HCT116 (cell line): ENCODE measurements at regions not wholly inside any gene's neighbourhood (a gene's known extent, or its start where the extent isn't known, plus 50 kb on each side); places are given as distances from the start of the nearest gene placed in this dataset.

ENCODE experiments used
- ATAC-seq: fragments of 200-7000 bp; cut with Tn5 transposase; 2 replicates; pipeline ENCODE4 v1.9.1; 2020; ENCODE audit warnings: mild to moderate bottlenecking, moderate library complexity
- BruUV-seq: library from RNA; stranded (reverse); fragments of 400-500 nt; replicated peaks from 2 replicates; lab custom pipeline; 2021; lab: Mats Ljungman, UMichigan
- CTCF ChIA-PET: fragments of 300-600 bp; sonication (Branson Sonifier 250); formaldehyde crosslinking; loops from one replicate; lab custom pipeline; 2021; ENCODE audit warnings: antibody characterized with exemption; lab: Charles Lee
- POLR2A ChIA-PET: fragments of 300-600, 350-600 bp; sonication (Branson Sonifier 250); formaldehyde crosslinking; loops from one replicate; lab custom pipeline; 2021; ENCODE audit warnings: antibody characterized with exemption; lab: Charles Lee
- RAD21 ChIA-PET, 2 experiments: fragments of 300-600 bp; sonication (Branson Sonifier 250); formaldehyde crosslinking; loops; one replicate each; lab custom pipeline; 2023; ENCODE audit warnings: low total read pairs in 2 of 2; ENCODE audit not compliant: uncharacterized antibody in 2 of 2, unreplicated experiment in 2 of 2, low non-redundant PET in 1 of 2; lab: Charles Lee
- DNase-seq: peaks from one replicate; pipeline ENCODE4 v3.0.0-alpha.2; 2010; ENCODE audit warnings: low read depth, low spot score
- H2AFZ ChIP-seq: fragments of 200-600 bp; shearing (Covaris generic), sonication (generic); 2 replicates; pipeline ENCODE4 v1.6.1; 2017; ENCODE audit warnings: low read depth, mixed run types, mixed read lengths, antibody characterized with exemption, low read length; ENCODE audit not compliant: poor library complexity, severe bottlenecking
- H3K27ac ChIP-seq: 2 replicates; pipeline ENCODE4 v1.5.1; 2012; ENCODE audit warnings: low read depth, low read length
- H3K27me3 ChIP-seq: fragments of 200-600 bp; sonication (generic); 2 replicates; pipeline ENCODE4 v1.6.1; 2016; ENCODE audit warnings: mixed run types, low read length, mixed read lengths; ENCODE audit not compliant: insufficient read depth
- H3K36me3 ChIP-seq, 2 experiments: fragments of 200-500 bp in 1 of 2; fragments of 200-600 bp in 1 of 2; sonication (Bioruptor generic) in 1 of 2; sonication (generic) in 1 of 2; 2 replicates each; pipeline versions ENCODE4 v1.5.1 to v1.6.1; 2014 to 2016; ENCODE audit warnings: low read length in 2 of 2, inconsistent platforms in 1 of 2, mixed read lengths in 1 of 2, mixed run types in 1 of 2; ENCODE audit not compliant: insufficient read depth in 2 of 2, control insufficient read depth in 1 of 2
- H3K4me1 ChIP-seq, 2 experiments: fragments of 200-600 bp in 1 of 2; sonication (generic) in 1 of 2; 2 replicates each; pipeline versions ENCODE4 v1.5.1 to v1.6.1; 2012 to 2017; ENCODE audit warnings: low read length in 2 of 2, inconsistent platforms in 1 of 2, mild to moderate bottlenecking in 1 of 2, mixed read lengths in 1 of 2, mixed run types in 1 of 2, moderate library complexity in 1 of 2; ENCODE audit not compliant: insufficient read depth in 2 of 2, control insufficient read depth in 1 of 2
- H3K4me2 ChIP-seq: fragments of 200-600 bp; sonication (generic); 2 replicates; pipeline ENCODE4 v1.6.1; 2017; ENCODE audit warnings: mixed run types, low read length, mixed read lengths
- H3K4me3 ChIP-seq, 2 experiments: fragments of 200-600 bp in 1 of 2; sonication (generic) in 1 of 2; replicated peaks in 1 of 2; 2 replicates each; pipeline ENCODE4 v1.5.1; 2011 to 2016; ENCODE audit warnings: low read length in 2 of 2, control low read depth in 1 of 2, low read depth in 1 of 2, mild to moderate bottlenecking in 1 of 2, mixed read lengths in 1 of 2, mixed run types in 1 of 2
- H3K79me2 ChIP-seq: fragments of 200-600 bp; sonication (generic); 2 replicates; pipeline ENCODE4 v1.6.1; 2017; ENCODE audit warnings: mild to moderate bottlenecking, mixed run types, low read length, moderate library complexity, mixed read lengths; ENCODE audit not compliant: insufficient read depth
- H3K9ac ChIP-seq: fragments of 200-600 bp; sonication (generic); 2 replicates; pipeline ENCODE4 v1.6.1; 2016; ENCODE audit warnings: low read length, mixed read lengths
- H3K9me2 ChIP-seq: fragments of 200-600 bp; sonication (generic), shearing (Covaris generic); 2 replicates; pipeline ENCODE4 v1.6.1; 2017; ENCODE audit warnings: mixed run types, mild to moderate bottlenecking, moderate library complexity; ENCODE audit not compliant: insufficient read depth
- H3K9me3 ChIP-seq, 2 experiments: fragments of 200-500 bp in 1 of 2; fragments of 200-600 bp in 1 of 2; sonication (Bioruptor generic) in 1 of 2; sonication (generic) in 1 of 2; 2 replicates each; pipeline ENCODE4 v1.6.1; 2014 to 2017; ENCODE audit warnings: low read length in 2 of 2, mixed read lengths in 2 of 2, inconsistent platforms in 1 of 2, low read depth in 1 of 2, mild to moderate bottlenecking in 1 of 2, mixed run types in 1 of 2, moderate library complexity in 1 of 2; ENCODE audit not compliant: control insufficient read depth in 1 of 2, insufficient read depth in 1 of 2
- H4K20me1 ChIP-seq: fragments of 200-600 bp; sonication (generic), shearing (Covaris generic); 2 replicates; pipeline ENCODE4 v1.6.1; 2017; ENCODE audit warnings: mixed run types, mild to moderate bottlenecking, moderate library complexity; ENCODE audit not compliant: insufficient read depth
- EGR1 ChIP-seq: IDR thresholded peaks from 2 replicates; pipeline ENCODE4 v1.6.1; 2012; ENCODE audit warnings: low read depth
- FOSL1 ChIP-seq: IDR thresholded peaks from 2 replicates; pipeline ENCODE4 v1.6.1; 2012; ENCODE audit warnings: low read depth
- SIN3A ChIP-seq: IDR thresholded peaks from 2 replicates; pipeline ENCODE4 v1.6.1; 2012; ENCODE audit warnings: low read depth
- SRF ChIP-seq: IDR thresholded peaks from 2 replicates; pipeline ENCODE4 v1.6.1; 2012; ENCODE audit warnings: low read depth
- ZNF274 ChIP-seq: fragments of 200-500 bp; sonication (Bioruptor generic); IDR thresholded peaks from 2 replicates; pipeline ENCODE4 v1.6.1; 2014; ENCODE audit warnings: mild to moderate bottlenecking, low read depth, low read length, inconsistent platforms
- intact Hi-C: fragments of 100-400 bp; cut with micrococcal nuclease; formaldehyde crosslinking; loops from 2 replicates; pipeline ENCODE4 v1.10.0; 2022
- TF ChIP-seq, protein P1 (sequence below): IDR thresholded peaks from 2 replicates; pipeline ENCODE4 v1.6.1; 2012; ENCODE audit warnings: low read depth
- TF ChIP-seq, protein P2 (sequence below): IDR thresholded peaks from 2 replicates; pipeline ENCODE4 v1.6.1; 2012

DNA sequence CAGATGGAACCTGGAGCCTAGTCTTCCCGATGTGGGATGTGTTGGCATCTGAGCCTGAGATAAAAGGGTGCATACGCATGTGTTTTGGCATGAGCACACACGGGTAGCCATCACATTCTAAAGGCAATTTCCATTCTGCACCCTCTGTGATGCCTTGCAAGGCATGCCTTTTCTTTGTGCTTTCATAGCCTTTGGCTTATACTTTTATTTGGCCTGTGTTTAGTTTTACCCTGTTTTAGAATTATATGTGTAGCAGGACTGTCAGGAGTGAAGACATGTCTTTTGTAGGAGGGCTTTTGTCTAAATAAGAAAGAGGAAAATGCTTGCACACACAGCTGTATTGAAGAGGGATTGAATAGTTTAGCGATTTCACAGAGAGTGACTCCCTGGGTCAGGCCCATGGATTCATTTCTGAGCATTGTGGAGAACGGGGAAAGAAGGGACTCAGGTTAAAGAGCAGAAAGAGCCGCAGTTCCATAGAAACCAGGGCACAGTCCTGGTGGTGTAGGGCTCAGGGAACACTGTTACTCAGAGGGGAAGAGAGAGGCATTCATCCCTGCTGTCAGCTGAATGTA, 530.2 kb downstream of the DHX35 start:
- Histone ChIP-seq H3K4me1 (no peaks in the 10 kb centered on the region), H3K4me3 (no peak overlapping the region), H3K36me3 (no peaks in the 10 kb centered on the region), H3K9me2 (no peaks in the 10 kb centered on the region), H3K4me2 (no peak overlapping the region), H2AFZ (no peak overlapping the region), H3K27ac (no peak overlapping the region), H3K27me3 (no peaks in the 10 kb centered on the region), H3K9me3 (peaks cover 0 to 4% of the 10 kb centered on the region in 2 experiments; a peak in 1 of 4 replicates), H3K79me2 (no peaks in the 10 kb centered on the region), H3K9ac (no peak overlapping the region), H4K20me1 (no peaks in the 10 kb centered on the region)
- RAD21 ChIA-PET, result no interaction called here
- no peak for ATAC-seq
- no peak for DNase-seq
- no TSS peak for BruUV-seq
- TF ChIP-seq EGR1 (no peak), SIN3A (no peak), SRF (no peak), ZNF274 (no peak), FOSL1 (no peak)
- TF ChIP-seq, protein P1, sequence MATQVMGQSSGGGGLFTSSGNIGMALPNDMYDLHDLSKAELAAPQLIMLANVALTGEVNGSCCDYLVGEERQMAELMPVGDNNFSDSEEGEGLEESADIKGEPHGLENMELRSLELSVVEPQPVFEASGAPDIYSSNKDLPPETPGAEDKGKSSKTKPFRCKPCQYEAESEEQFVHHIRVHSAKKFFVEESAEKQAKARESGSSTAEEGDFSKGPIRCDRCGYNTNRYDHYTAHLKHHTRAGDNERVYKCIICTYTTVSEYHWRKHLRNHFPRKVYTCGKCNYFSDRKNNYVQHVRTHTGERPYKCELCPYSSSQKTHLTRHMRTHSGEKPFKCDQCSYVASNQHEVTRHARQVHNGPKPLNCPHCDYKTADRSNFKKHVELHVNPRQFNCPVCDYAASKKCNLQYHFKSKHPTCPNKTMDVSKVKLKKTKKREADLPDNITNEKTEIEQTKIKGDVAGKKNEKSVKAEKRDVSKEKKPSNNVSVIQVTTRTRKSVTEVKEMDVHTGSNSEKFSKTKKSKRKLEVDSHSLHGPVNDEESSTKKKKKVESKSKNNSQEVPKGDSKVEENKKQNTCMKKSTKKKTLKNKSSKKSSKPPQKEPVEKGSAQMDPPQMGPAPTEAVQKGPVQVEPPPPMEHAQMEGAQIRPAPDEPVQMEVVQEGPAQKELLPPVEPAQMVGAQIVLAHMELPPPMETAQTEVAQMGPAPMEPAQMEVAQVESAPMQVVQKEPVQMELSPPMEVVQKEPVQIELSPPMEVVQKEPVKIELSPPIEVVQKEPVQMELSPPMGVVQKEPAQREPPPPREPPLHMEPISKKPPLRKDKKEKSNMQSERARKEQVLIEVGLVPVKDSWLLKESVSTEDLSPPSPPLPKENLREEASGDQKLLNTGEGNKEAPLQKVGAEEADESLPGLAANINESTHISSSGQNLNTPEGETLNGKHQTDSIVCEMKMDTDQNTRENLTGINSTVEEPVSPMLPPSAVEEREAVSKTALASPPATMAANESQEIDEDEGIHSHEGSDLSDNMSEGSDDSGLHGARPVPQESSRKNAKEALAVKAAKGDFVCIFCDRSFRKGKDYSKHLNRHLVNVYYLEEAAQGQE, result no peak
- TF ChIP-seq, protein P2, sequence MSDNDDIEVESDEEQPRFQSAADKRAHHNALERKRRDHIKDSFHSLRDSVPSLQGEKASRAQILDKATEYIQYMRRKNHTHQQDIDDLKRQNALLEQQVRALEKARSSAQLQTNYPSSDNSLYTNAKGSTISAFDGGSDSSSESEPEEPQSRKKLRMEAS, result no peak
- intact Hi-C loops, result no loop called here
- POLR2A ChIA-PET, result no interaction called here
- CTCF ChIA-PET, result no interaction called here
